Vagina (tissue), 2 donors: ENCODE measurements at regions not wholly inside any gene's neighbourhood (a gene's known extent, or its start where the extent isn't known, plus 50 kb on each side); places are given as distances from the start of the nearest gene placed in this dataset.

Experiments
- DNase-seq, 2 donors: peaks; one replicate each; pipeline ENCODE4 v3.0.0-alpha.2; 2017; ENCODE audit errors: extremely low spot score in 2 of 2
- H3K27ac ChIP-seq: fragments of 200-600 bp; sonication (generic); one replicate; pipeline ENCODE4 v1.5.1; 2019
- H3K27me3 ChIP-seq: fragments of 200-600 bp; sonication (generic); one replicate; pipeline ENCODE4 v1.5.1; 2019
- H3K36me3 ChIP-seq, 2 donors: fragments of 200-600 bp; sonication (generic); one replicate each; pipeline ENCODE4 v1.5.1; 2017 to 2019
- H3K4me1 ChIP-seq: fragments of 200-600 bp; sonication (generic); one replicate; pipeline ENCODE4 v1.5.1; 2019
- H3K4me3 ChIP-seq, 2 donors: fragments of 200-600 bp; sonication (generic); 1 replicate in 1 of 2; 2 replicates in 1 of 2; pipeline ENCODE4 v1.5.1; 2016 to 2019
- H3K9me3 ChIP-seq: fragments of 200-600 bp; sonication (generic); one replicate; pipeline ENCODE4 v1.5.1; 2019
- POLR2A ChIP-seq, 2 donors: fragments of 450-650 bp; IDR thresholded peaks; one replicate each; pipeline ENCODE4 v1.6.1; 2017; ENCODE audit warnings: antibody characterized with exemption in 2 of 2, mild to moderate bottlenecking in 2 of 2, moderate library complexity in 2 of 2
- POLR2AphosphoS5 ChIP-seq, 2 donors: sonication (generic); formaldehyde crosslinking; IDR thresholded peaks; one replicate each; pipeline ENCODE4 v1.9.0; 2017; ENCODE audit warnings: antibody characterized with exemption in 2 of 2, mild to moderate bottlenecking in 2 of 2, low read depth in 1 of 2; ENCODE audit not compliant: insufficient read depth in 1 of 2
- intact Hi-C: fragments of 100-400 bp; cut with DNase I; formaldehyde crosslinking; loops from one replicate; pipeline ENCODE4 v1.15.1; 2023
- TF ChIP-seq, protein P1 (sequence below), 3 experiments: fragments of 450-650 bp in 2 of 3; fragments of 200-600 bp in 1 of 3; sonication (generic) in 1 of 3; IDR thresholded peaks; one replicate each; pipeline ENCODE4 v1.5.1; 2017 to 2019; ENCODE audit warnings: antibody characterized with exemption in 3 of 3, mild to moderate bottlenecking in 2 of 3, moderate library complexity in 2 of 3

DNA sequence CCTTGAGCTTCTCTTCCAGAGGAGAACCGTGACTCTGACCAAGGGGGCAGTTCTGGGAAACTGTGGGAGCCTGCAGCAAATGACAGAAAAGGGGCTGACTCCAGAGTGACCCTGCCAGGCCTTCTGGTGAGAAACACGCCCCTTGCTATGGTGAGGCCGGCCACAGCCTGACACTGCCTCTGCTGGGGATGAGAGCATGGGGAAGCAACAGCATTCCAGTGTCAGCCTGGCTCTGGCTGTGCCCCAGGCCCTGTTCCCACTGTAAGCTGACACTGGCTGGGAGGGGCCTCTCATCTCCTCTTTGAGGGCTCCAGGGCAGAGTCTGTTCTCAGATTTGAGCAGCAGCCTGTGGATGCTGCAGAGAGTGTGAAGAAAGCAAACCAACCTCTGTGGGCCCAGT is 180.0 kb upstream of the IL12B start:
- H3K4me3 ChIP-seq: no peak overlapping the region
- H3K36me3 ChIP-seq: no peaks in the 10 kb centered on the region
- intact Hi-C loops: no loop called here
- H3K4me1 ChIP-seq: peaks cover 19% of the 10 kb centered on the region
- TF ChIP-seq, protein P1, sequence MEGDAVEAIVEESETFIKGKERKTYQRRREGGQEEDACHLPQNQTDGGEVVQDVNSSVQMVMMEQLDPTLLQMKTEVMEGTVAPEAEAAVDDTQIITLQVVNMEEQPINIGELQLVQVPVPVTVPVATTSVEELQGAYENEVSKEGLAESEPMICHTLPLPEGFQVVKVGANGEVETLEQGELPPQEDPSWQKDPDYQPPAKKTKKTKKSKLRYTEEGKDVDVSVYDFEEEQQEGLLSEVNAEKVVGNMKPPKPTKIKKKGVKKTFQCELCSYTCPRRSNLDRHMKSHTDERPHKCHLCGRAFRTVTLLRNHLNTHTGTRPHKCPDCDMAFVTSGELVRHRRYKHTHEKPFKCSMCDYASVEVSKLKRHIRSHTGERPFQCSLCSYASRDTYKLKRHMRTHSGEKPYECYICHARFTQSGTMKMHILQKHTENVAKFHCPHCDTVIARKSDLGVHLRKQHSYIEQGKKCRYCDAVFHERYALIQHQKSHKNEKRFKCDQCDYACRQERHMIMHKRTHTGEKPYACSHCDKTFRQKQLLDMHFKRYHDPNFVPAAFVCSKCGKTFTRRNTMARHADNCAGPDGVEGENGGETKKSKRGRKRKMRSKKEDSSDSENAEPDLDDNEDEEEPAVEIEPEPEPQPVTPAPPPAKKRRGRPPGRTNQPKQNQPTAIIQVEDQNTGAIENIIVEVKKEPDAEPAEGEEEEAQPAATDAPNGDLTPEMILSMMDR (IDR thresholded peaks at IDR 0.05): no peak
- TF ChIP-seq POLR2AphosphoS5 (IDR thresholded peaks at IDR 0.05; ENCODE audit: insufficient read depth in 1 of 2, low read depth in 1 of 2): peak in 1 of 2 donors; percentile 44
- H3K27me3 ChIP-seq: no peaks in the 10 kb centered on the region
- peak overlapping the region; percentile 44 for H3K27ac ChIP-seq
- H3K9me3 ChIP-seq: no peaks in the 10 kb centered on the region
- no peak for DNase-seq

DNA sequence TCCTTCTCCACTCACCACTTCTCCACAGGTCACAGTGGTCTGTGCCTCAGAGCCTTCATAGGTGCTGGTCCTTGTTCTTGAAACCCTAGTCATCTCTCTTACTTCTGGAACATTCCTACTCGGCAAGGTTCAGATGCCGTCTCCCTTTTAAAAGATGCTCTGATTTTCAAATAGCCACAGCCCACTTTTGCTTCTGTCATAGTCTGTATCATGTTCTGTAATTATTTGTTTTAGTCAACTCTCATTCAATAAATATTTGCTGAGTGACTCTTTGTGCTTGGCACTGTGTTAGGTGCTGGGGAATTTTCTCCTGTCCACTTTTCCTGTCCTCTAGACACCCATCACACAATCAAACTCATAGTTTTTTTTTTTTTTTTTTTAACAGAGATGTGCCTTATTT is 181.3 kb upstream of the IL12B start:
- Histone ChIP-seq H3K9me3 (no peaks in the 10 kb centered on the region), H3K36me3 (no peaks in the 10 kb centered on the region), H3K27me3 (no peaks in the 10 kb centered on the region), H3K4me1 (peaks cover 14% of the 10 kb centered on the region), H3K27ac (no peak overlapping the region), H3K4me3 (no peak overlapping the region)
- TF ChIP-seq POLR2AphosphoS5 (IDR thresholded peaks at IDR 0.05; ENCODE audit: insufficient read depth in 1 of 2, low read depth in 1 of 2) (no peak), POLR2A (IDR thresholded peaks at IDR 0.05) (no peak)
- TF ChIP-seq, protein P1 (IDR thresholded peaks at IDR 0.05): no peak
- DNase-seq: no peak
- intact Hi-C loops: no loop called here

DNA sequence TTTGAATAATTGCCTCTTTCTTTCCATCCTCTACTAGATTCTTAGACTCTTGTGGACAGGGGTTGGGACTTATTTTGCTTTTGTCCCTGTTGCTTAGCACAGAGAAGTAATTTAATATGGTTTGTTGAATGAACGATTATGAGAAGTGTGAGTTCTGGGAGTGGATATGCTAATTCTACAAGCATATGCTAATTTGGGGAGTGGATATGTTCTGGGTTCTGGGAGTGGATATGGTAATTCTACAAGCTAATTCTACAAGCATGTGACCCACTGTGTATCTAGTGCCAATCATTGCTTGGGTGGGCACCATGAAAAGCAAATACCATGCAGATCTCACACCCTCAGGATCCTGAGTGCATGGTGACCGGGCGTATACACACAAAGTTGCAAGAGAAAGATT is 181.8 kb upstream of the IL12B start:
- TF ChIP-seq POLR2A (IDR thresholded peaks at IDR 0.05): no peak
- no peak for TF ChIP-seq POLR2AphosphoS5 (IDR thresholded peaks at IDR 0.05; ENCODE audit: insufficient read depth in 1 of 2, low read depth in 1 of 2)
- TF ChIP-seq, protein P1 (IDR thresholded peaks at IDR 0.05): no peak
- no peaks in the 10 kb centered on the region for H3K36me3 ChIP-seq
- no peak overlapping the region for H3K27ac ChIP-seq
- intact Hi-C loops: no loop called here
- DNase-seq: no peak
- peaks cover 14% of the 10 kb centered on the region for H3K4me1 ChIP-seq
- H3K27me3 ChIP-seq: no peaks in the 10 kb centered on the region
- H3K9me3 ChIP-seq: no peaks in the 10 kb centered on the region
- no peak overlapping the region for H3K4me3 ChIP-seq

DNA sequence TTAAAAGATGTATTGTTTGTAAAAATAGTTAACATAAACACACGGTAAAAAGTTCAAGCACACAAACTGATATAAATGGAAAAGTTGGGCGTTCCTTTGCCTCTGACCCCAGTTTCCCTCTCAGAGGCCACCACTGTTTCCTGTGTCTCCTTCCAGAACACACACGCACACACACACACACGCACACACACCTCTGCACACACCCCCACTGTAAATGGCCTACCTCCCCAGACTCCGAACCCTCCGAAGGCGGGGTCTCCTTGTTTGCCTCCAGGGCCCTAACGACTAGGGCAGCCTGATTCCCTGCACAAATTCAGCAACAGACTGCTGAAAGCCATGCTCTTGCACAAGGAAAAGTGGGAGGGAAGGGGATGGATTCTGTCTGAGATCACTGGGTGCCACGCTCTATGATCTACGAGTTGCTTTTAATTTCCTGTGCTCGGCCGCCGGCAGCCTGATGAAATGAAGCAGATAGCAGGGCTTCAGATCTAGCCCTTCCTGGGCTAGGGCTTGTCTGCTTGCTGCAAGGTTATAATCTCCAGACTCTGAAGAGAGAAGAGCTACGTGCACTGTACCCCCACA is 184.0 kb upstream of the IL12B start:
- H3K36me3 ChIP-seq: no peaks in the 10 kb centered on the region
- TF ChIP-seq, protein P1 (IDR thresholded peaks at IDR 0.05): no peak
- intact Hi-C loops: no loop called here
- DNase-seq: no peak
- H3K27me3 ChIP-seq: no peaks in the 10 kb centered on the region
- no peaks in the 10 kb centered on the region for H3K9me3 ChIP-seq
- H3K4me3 ChIP-seq: no peak overlapping the region
- peaks cover 14% of the 10 kb centered on the region for H3K4me1 ChIP-seq
- H3K27ac ChIP-seq: no peak overlapping the region

DNA sequence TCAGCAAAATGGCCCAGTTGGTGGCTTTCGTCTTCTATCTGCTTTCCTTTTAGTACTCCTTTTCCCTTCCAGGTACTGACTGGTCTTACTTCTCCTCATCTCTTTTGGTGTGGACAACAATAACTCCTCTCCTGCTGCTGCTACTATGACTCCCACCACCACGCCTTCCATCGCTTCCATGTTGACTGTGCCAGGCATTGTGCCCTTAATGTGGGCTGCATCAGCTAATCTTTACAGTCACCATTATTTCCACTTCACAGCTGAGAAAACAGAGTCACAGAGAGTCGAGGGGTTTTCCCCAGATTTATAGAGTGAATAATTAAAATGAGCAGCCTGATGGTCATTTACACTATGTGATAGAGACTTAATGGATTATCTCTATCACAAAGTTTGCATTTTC is 184.9 kb upstream of the IL12B start:
- Histone ChIP-seq H3K36me3 (no peaks in the 10 kb centered on the region), H3K9me3 (no peaks in the 10 kb centered on the region)
- TF ChIP-seq POLR2A (IDR thresholded peaks at IDR 0.05): no peak
- TF ChIP-seq, protein P1 (IDR thresholded peaks at IDR 0.05): no peak
- TF ChIP-seq POLR2AphosphoS5 (IDR thresholded peaks at IDR 0.05; ENCODE audit: insufficient read depth in 1 of 2, low read depth in 1 of 2): no peak

More for the DNA sequence above, 184.9 kb upstream of the IL12B start:
- H3K27ac ChIP-seq: no peak overlapping the region
- no peak for DNase-seq
- intact Hi-C loops: no loop called here
- H3K4me3 ChIP-seq: no peak overlapping the region
- no peaks in the 10 kb centered on the region for H3K27me3 ChIP-seq
- peaks cover 9% of the 10 kb centered on the region for H3K4me1 ChIP-seq
